Liver (tissue), 8 donors: ENCODE measurements at regions not wholly inside any gene's neighbourhood (a gene's known extent, or its start where the extent isn't known, plus 50 kb on each side); places are given as distances from the start of the nearest gene placed in this dataset.

Experiments
- DNase-seq: peaks from one replicate; pipeline ENCODE4 v3.0.0-alpha.2; 2017; ENCODE audit warnings: low spot score
- H3K27ac ChIP-seq, 2 donors: one replicate each; pipeline ENCODE4 v1.7.0; 2013; ENCODE audit warnings: inconsistent platforms in 2 of 2, low read length in 2 of 2, control low read depth in 1 of 2, low read depth in 1 of 2, mild to moderate bottlenecking in 1 of 2
- H3K27me3 ChIP-seq, 4 donors: one replicate each; pipeline versions ENCODE4 v1.6.1 to v1.7.0; 2013; ENCODE audit warnings: low read length in 3 of 4, inconsistent platforms in 1 of 4, mild to moderate bottlenecking in 1 of 4, moderate library complexity in 1 of 4; ENCODE audit not compliant: control insufficient read depth in 4 of 4, insufficient read depth in 4 of 4
- H3K36me3 ChIP-seq, 4 donors: one replicate each; pipeline versions ENCODE4 v1.6.1 to v1.7.0; 2013; ENCODE audit warnings: low read length in 3 of 4, mild to moderate bottlenecking in 3 of 4, low read depth in 1 of 4, moderate library complexity in 1 of 4; ENCODE audit not compliant: control insufficient read depth in 4 of 4, insufficient read depth in 3 of 4
- H3K4me1 ChIP-seq, 4 donors: one replicate each; pipeline versions ENCODE4 v1.6.1 to v1.7.0; 2013; ENCODE audit warnings: low read length in 3 of 4, mild to moderate bottlenecking in 3 of 4, moderate library complexity in 1 of 4; ENCODE audit not compliant: control insufficient read depth in 4 of 4, insufficient read depth in 4 of 4
- H3K4me3 ChIP-seq, 3 donors: one replicate each; pipeline versions ENCODE4 v1.6.1 to v1.7.0; 2013; ENCODE audit warnings: low read length in 3 of 3, control low read depth in 1 of 3, low read depth in 1 of 3, mild to moderate bottlenecking in 1 of 3
- H3K9ac ChIP-seq, 2 donors: one replicate each; pipeline ENCODE4 v1.7.0; 2013; ENCODE audit warnings: low read length in 2 of 2, mild to moderate bottlenecking in 2 of 2, moderate library complexity in 2 of 2, control low read depth in 1 of 2, low read depth in 1 of 2
- H3K9me3 ChIP-seq, 4 donors: one replicate each; pipeline versions ENCODE4 v1.6.1 to v1.7.0; 2013; ENCODE audit warnings: low read length in 3 of 4; ENCODE audit not compliant: control insufficient read depth in 4 of 4
- GABPA ChIP-seq, 2 donors: IDR thresholded peaks in 1 of 2; conservative IDR thresholded peaks in 1 of 2; 2 replicates each; pipeline ENCODE4 v1.6.1; 2016; ENCODE audit warnings: antibody characterized with exemption in 2 of 2, mild to moderate bottlenecking in 1 of 2, moderate library complexity in 1 of 2
- HNF4G ChIP-seq: IDR thresholded peaks from 2 replicates; pipeline ENCODE4 v1.6.1; 2016; ENCODE audit warnings: antibody characterized with exemption
- JUND ChIP-seq, 2 donors: IDR thresholded peaks; 2 replicates each; pipeline ENCODE4 v1.6.1; 2016; ENCODE audit warnings: antibody characterized with exemption in 2 of 2
- NR2F2 ChIP-seq: IDR thresholded peaks from 2 replicates; pipeline ENCODE4 v1.6.1; 2016; ENCODE audit warnings: antibody characterized with exemption
- RAD21 ChIP-seq, 2 donors: IDR thresholded peaks; 2 replicates each; pipeline ENCODE4 v1.6.1; 2016; ENCODE audit warnings: antibody characterized with exemption in 2 of 2, mild to moderate bottlenecking in 2 of 2
- RXRA ChIP-seq, 2 donors: IDR thresholded peaks; 2 replicates each; pipeline ENCODE4 v1.6.1; 2017 to 2018; ENCODE audit warnings: antibody characterized with exemption in 2 of 2, mild to moderate bottlenecking in 1 of 2
- WGBS: extraction: QIAGEN DNeasy Blood & Tissue Kit; methylation state at CpG from one replicate; pipeline ENCODE4 v1.1.7; 2013; 5-methylcytosine and 5-hydroxymethylcytosine counted together
- TF ChIP-seq, protein P1 (sequence below): IDR thresholded peaks from 2 replicates; pipeline ENCODE4 v1.6.1; 2016; ENCODE audit warnings: antibody characterized with exemption
- TF ChIP-seq, protein P2 (sequence below): IDR thresholded peaks from 2 replicates; pipeline ENCODE4 v1.6.1; 2016; ENCODE audit warnings: antibody characterized with exemption
- TF ChIP-seq, protein P3 (sequence below): fragments of 150-350 bp; IDR thresholded peaks from 2 replicates; pipeline ENCODE4 v1.5.1; 2017; ENCODE audit warnings: improper control_type of control experiment, low read depth, low read length; ENCODE audit not compliant: missing input control
- TF ChIP-seq, protein P4 (sequence below): IDR thresholded peaks from 2 replicates; pipeline ENCODE4 v1.6.1; 2016; ENCODE audit warnings: antibody characterized with exemption, mild to moderate bottlenecking
- TF ChIP-seq, protein P5 (sequence below): IDR thresholded peaks from 2 replicates; pipeline ENCODE4 v1.6.1; 2016; ENCODE audit warnings: antibody characterized with exemption
- donor health status: healthy.
- donor health status: healthy.
- donor health status: healthy.
- donor health status: healthy.
- donor health status: healthy.

DNA sequence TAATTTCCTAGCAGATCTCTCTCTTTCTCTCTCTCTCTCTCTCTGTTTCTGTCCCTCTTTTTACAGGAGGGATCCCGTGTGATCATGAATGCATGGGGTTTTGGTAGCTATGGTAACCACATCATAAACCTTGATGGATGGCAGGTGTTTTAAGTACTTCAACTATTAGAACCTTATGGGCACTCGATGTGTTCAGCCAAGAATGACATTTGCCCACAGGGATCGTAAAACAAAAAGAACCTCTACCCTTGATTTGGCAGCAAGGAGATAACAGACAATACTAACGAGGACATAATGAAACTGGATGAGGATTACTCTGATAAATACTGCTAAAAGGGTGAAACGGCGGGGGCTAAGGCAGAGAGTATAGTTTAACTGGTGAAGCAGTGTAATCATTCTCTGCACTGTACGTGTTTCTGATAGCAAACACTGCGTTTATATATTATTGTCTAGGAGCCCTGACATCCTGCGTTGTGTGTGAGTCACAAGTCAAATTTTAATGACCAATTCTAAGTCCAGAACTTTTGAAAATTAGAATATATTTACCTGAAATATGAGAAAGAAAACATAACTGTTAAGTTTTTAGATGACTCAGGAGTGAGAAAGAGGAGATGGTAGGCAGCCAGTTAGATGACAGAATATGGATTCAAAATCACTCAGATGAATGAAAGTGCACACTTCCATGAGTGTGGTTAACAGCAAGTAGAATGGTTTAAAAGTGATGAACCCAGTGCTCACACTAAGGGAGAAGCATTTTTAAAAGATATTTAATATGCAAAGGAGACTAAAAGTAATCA, 80.3 kb downstream of the OTOL1 start:
- no peak overlapping the region for H3K4me3 ChIP-seq
- no peak for DNase-seq
- H3K4me1 ChIP-seq: no peaks in the 10 kb centered on the region
- H3K27ac ChIP-seq: no peak overlapping the region
- H3K27me3 ChIP-seq: peaks cover 0 to 3% (median 0%) of the 10 kb centered on the region in 4 donors
- TF ChIP-seq, protein P1, sequence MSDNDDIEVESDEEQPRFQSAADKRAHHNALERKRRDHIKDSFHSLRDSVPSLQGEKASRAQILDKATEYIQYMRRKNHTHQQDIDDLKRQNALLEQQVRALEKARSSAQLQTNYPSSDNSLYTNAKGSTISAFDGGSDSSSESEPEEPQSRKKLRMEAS: no peak
- TF ChIP-seq, protein P2, sequence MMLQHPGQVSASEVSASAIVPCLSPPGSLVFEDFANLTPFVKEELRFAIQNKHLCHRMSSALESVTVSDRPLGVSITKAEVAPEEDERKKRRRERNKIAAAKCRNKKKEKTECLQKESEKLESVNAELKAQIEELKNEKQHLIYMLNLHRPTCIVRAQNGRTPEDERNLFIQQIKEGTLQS: no peak
- TF ChIP-seq, protein P3, sequence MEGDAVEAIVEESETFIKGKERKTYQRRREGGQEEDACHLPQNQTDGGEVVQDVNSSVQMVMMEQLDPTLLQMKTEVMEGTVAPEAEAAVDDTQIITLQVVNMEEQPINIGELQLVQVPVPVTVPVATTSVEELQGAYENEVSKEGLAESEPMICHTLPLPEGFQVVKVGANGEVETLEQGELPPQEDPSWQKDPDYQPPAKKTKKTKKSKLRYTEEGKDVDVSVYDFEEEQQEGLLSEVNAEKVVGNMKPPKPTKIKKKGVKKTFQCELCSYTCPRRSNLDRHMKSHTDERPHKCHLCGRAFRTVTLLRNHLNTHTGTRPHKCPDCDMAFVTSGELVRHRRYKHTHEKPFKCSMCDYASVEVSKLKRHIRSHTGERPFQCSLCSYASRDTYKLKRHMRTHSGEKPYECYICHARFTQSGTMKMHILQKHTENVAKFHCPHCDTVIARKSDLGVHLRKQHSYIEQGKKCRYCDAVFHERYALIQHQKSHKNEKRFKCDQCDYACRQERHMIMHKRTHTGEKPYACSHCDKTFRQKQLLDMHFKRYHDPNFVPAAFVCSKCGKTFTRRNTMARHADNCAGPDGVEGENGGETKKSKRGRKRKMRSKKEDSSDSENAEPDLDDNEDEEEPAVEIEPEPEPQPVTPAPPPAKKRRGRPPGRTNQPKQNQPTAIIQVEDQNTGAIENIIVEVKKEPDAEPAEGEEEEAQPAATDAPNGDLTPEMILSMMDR: no peak
- TF ChIP-seq JUND (IDR thresholded peaks at IDR 0.05) (no peak), GABPA (IDR thresholded peaks at IDR 0.05 in 1 of 2, conservative IDR thresholded peaks at IDR 0.05 in 1 of 2) (no peak)
- TF ChIP-seq, protein P4, sequence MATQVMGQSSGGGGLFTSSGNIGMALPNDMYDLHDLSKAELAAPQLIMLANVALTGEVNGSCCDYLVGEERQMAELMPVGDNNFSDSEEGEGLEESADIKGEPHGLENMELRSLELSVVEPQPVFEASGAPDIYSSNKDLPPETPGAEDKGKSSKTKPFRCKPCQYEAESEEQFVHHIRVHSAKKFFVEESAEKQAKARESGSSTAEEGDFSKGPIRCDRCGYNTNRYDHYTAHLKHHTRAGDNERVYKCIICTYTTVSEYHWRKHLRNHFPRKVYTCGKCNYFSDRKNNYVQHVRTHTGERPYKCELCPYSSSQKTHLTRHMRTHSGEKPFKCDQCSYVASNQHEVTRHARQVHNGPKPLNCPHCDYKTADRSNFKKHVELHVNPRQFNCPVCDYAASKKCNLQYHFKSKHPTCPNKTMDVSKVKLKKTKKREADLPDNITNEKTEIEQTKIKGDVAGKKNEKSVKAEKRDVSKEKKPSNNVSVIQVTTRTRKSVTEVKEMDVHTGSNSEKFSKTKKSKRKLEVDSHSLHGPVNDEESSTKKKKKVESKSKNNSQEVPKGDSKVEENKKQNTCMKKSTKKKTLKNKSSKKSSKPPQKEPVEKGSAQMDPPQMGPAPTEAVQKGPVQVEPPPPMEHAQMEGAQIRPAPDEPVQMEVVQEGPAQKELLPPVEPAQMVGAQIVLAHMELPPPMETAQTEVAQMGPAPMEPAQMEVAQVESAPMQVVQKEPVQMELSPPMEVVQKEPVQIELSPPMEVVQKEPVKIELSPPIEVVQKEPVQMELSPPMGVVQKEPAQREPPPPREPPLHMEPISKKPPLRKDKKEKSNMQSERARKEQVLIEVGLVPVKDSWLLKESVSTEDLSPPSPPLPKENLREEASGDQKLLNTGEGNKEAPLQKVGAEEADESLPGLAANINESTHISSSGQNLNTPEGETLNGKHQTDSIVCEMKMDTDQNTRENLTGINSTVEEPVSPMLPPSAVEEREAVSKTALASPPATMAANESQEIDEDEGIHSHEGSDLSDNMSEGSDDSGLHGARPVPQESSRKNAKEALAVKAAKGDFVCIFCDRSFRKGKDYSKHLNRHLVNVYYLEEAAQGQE: no peak
- no peaks in the 10 kb centered on the region for H3K36me3 ChIP-seq
- H3K9me3 ChIP-seq: no peaks in the 10 kb centered on the region
- H3K9ac ChIP-seq: no peak overlapping the region
- WGBS: 62% methylated on average over 9 of the region's 9 CpGs

DNA sequence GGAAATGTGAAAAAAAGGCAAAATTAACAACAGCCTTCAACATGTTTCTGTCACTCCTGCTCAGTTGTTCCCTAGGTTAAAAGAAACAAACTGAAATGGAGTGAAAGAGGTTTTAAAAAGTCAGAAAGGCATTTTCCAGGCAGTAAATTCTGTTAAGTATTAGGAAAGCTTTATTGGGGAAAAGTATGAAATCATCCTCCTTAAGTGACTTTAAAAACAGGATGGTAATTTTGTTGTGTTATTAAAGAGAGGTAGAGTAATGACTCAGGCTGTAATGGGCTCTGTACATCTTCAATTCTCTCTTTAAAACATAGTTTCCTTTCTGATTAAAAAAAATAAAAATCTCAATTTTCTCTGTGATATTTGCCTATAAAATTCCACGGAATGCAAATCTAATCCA, 81.1 kb downstream of the OTOL1 start:
- Histone ChIP-seq H3K27ac (no peak overlapping the region), H3K9ac (no peak overlapping the region), H3K27me3 (peaks cover 0 to 3% (median 0%) of the 10 kb centered on the region in 4 donors), H3K4me3 (no peak overlapping the region), H3K4me1 (no peaks in the 10 kb centered on the region), H3K9me3 (no peaks in the 10 kb centered on the region), H3K36me3 (no peaks in the 10 kb centered on the region)
- TF ChIP-seq, protein P2: no peak
- TF ChIP-seq RXRA (IDR thresholded peaks at IDR 0.05) (no peak), HNF4G (no peak), NR2F2 (no peak), RAD21 (IDR thresholded peaks at IDR 0.05) (no peak), GABPA (IDR thresholded peaks at IDR 0.05 in 1 of 2, conservative IDR thresholded peaks at IDR 0.05 in 1 of 2) (no peak)
- TF ChIP-seq, protein P5, sequence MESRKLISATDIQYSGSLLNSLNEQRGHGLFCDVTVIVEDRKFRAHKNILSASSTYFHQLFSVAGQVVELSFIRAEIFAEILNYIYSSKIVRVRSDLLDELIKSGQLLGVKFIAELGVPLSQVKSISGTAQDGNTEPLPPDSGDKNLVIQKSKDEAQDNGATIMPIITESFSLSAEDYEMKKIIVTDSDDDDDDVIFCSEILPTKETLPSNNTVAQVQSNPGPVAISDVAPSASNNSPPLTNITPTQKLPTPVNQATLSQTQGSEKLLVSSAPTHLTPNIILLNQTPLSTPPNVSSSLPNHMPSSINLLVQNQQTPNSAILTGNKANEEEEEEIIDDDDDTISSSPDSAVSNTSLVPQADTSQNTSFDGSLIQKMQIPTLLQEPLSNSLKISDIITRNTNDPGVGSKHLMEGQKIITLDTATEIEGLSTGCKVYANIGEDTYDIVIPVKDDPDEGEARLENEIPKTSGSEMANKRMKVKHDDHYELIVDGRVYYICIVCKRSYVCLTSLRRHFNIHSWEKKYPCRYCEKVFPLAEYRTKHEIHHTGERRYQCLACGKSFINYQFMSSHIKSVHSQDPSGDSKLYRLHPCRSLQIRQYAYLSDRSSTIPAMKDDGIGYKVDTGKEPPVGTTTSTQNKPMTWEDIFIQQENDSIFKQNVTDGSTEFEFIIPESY: no peak
- TF ChIP-seq, protein P1: no peak
- no peak for DNase-seq
- 62% methylated on average over 1 of the region's 1 CpG for WGBS
